Aorta (tissue), 5 donors: ENCODE measurements at regions not wholly inside any gene's neighbourhood (a gene's known extent, or its start where the extent isn't known, plus 50 kb on each side); places are given as distances from the start of the nearest gene placed in this dataset.

Experiments
- ATAC-seq: fragments of 200-7000 bp; cut with Tn5 transposase; one replicate; pipeline ENCODE4 v1.9.1; 2022; ENCODE audit warnings: moderate library complexity; ENCODE audit not compliant: low FRiP score
- DNase-seq, 2 donors: peaks; one replicate each; pipeline ENCODE4 v3.0.0-alpha.2; 2020
- H3K27ac ChIP-seq, 2 donors: one replicate each; pipeline ENCODE4 v1.5.1; 2013; ENCODE audit warnings: low read length in 2 of 2, mild to moderate bottlenecking in 2 of 2, moderate library complexity in 2 of 2, control low read depth in 1 of 2, inconsistent platforms in 1 of 2, low read depth in 1 of 2
- H3K27me3 ChIP-seq, 2 donors: one replicate each; pipeline ENCODE4 v1.6.1; 2013; ENCODE audit warnings: control low read depth in 1 of 2, low read length in 1 of 2, mild to moderate bottlenecking in 1 of 2, moderate library complexity in 1 of 2; ENCODE audit not compliant: insufficient read depth in 2 of 2, control insufficient read depth in 1 of 2
- H3K36me3 ChIP-seq, 2 donors: one replicate each; pipeline ENCODE4 v1.6.1; 2013; ENCODE audit warnings: control low read depth in 1 of 2, low read length in 1 of 2, mild to moderate bottlenecking in 1 of 2; ENCODE audit not compliant: insufficient read depth in 2 of 2, control insufficient read depth in 1 of 2
- H3K4me1 ChIP-seq, 2 donors: one replicate each; pipeline ENCODE4 v1.6.1; 2013; ENCODE audit warnings: low read length in 2 of 2, control low read depth in 1 of 2, mild to moderate bottlenecking in 1 of 2, moderate library complexity in 1 of 2; ENCODE audit not compliant: insufficient read depth in 2 of 2, control insufficient read depth in 1 of 2
- H3K4me3 ChIP-seq, 2 donors: one replicate each; pipeline ENCODE4 v1.5.1; 2013; ENCODE audit warnings: low read length in 2 of 2, control low read depth in 1 of 2, mild to moderate bottlenecking in 1 of 2
- H3K9me3 ChIP-seq: one replicate; pipeline ENCODE4 v1.6.1; 2013; ENCODE audit warnings: mild to moderate bottlenecking, low read length; ENCODE audit not compliant: control insufficient read depth
- WGBS, 2 donors: extraction: QIAGEN DNeasy Blood & Tissue Kit; methylation state at CpG; one replicate each; pipeline ENCODE4 v1.1.7; 2013; 5-methylcytosine and 5-hydroxymethylcytosine counted together
- intact Hi-C, 2 donors: fragments of 100-400 bp; cut with DNase I; formaldehyde crosslinking; loops; one replicate each; pipeline versions ENCODE4 v1.14.2 to v1.15.0; 2022
- donor health status: healthy with polysubstance abuse.
- donor health status: Bipolar disorder and iron deficiency.
- donor health status: DM: no; HTN: no; CAD: no.
- donor health status: DM: no; HTN: no; CAD: no.
- donor health status: DM: yes; HTN: yes; CAD: no.

- intact Hi-C loops: loop anchor here in 1 of 2 donors (5.0 kb wide), 1 partner anchor 355 kb away; no protein-coding TSS in a partner anchor
- DNase-seq (no peak), ATAC-seq (no peak)
- Histone ChIP-seq H3K36me3 (no peaks in the 10 kb centered on the region), H3K27me3 (no peaks in the 10 kb centered on the region), H3K4me1 (peaks cover 5% of the 10 kb centered on the region in 2 donors), H3K9me3 (no peaks in the 10 kb centered on the region), H3K4me3 (no peak overlapping the region), H3K27ac (no peak overlapping the region)
- 68 to 69% methylated on average over 7 of the region's 7 CpGs for WGBS, 2 donors
Measured at GRCh38 chr22:27111796-27112672, 454.6 kb downstream of the MIAT start.

GRCh38 chr22:27113211-27113635, 455.8 kb downstream of the MIAT start:
- DNase-seq (peak in 1 of 2 donors; percentile 88), ATAC-seq (peak; percentile 72)
- H3K27ac ChIP-seq: no peak overlapping the region
- no peaks in the 10 kb centered on the region for H3K36me3 ChIP-seq
- H3K4me1 ChIP-seq: peaks cover 2 to 3% of the 10 kb centered on the region in 2 donors
- no peaks in the 10 kb centered on the region for H3K9me3 ChIP-seq
- WGBS, 2 donors: 32 to 41% methylated on average over 4 of the region's 4 CpGs
- no peak overlapping the region for H3K4me3 ChIP-seq
- H3K27me3 ChIP-seq: no peaks in the 10 kb centered on the region
- intact Hi-C loops: loop anchor here in 1 of 2 donors (5.0 kb wide), 1 partner anchor 356 kb away; no protein-coding TSS in a partner anchor

DNA sequence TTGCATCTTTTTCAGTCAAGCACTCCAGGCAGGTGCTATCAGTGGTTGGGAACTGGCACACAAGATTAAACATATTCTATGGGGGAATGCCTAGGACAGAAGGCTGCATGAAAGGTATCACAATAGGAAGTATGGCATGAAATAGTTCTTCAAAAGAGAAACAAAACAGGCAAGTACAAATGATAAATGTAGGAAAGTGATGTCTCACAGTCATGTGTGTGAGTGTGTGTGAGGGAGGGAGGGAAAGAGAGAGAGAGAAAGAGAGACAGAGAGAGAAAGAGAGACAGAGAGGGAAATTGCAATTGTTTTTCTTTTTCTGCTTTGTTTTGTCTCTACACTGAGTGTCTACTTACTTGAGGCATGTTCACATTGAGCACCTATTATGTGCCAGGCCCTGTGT, 456.3 kb downstream of the MIAT start:
- DNase-seq (no peak), ATAC-seq (no peak)
- H3K9me3 ChIP-seq: no peaks in the 10 kb centered on the region
- H3K4me1 ChIP-seq: peaks cover 2 to 3% of the 10 kb centered on the region in 2 donors
- no peak overlapping the region for H3K27ac ChIP-seq
- no peaks in the 10 kb centered on the region for H3K36me3 ChIP-seq
- intact Hi-C loops: loop anchor here in 1 of 2 donors (5.0 kb wide), 1 partner anchor 356 kb away; no protein-coding TSS in a partner anchor
- no peak overlapping the region for H3K4me3 ChIP-seq
- H3K27me3 ChIP-seq: no peaks in the 10 kb centered on the region

DNA sequence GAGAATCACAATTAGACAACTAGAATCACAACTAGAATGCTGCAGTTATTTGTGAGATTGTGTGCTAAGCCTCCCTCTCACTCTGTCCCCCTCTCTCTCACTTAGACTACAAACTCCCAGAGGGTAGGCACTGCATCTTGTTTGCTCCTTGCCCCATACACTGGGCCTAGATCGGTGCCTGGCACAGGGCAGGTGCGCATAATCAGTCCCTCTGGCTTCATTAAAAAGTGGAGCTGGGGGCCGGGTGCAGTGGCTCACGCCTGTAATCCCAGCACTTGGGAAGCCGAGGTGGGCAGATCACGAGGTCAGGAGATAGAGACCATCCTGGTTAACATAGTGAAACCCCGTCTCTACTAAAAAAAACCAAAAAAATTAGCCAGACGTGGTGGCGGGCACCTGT, 456.8 kb downstream of the MIAT start:
- Histone ChIP-seq H3K9me3 (no peaks in the 10 kb centered on the region), H3K36me3 (no peaks in the 10 kb centered on the region), H3K4me1 (peaks cover 0 to 3% of the 10 kb centered on the region in 2 donors), H3K27me3 (no peaks in the 10 kb centered on the region), H3K27ac (no peak overlapping the region), H3K4me3 (no peak overlapping the region)
- ATAC-seq: no peak
- intact Hi-C loops: loop anchor here in 1 of 2 donors (5.0 kb wide), 1 partner anchor 357 kb away; no protein-coding TSS in a partner anchor
- WGBS, 2 donors: 97 to 99% methylated on average over 9 of the region's 9 CpGs
- no peak for DNase-seq

DNA sequence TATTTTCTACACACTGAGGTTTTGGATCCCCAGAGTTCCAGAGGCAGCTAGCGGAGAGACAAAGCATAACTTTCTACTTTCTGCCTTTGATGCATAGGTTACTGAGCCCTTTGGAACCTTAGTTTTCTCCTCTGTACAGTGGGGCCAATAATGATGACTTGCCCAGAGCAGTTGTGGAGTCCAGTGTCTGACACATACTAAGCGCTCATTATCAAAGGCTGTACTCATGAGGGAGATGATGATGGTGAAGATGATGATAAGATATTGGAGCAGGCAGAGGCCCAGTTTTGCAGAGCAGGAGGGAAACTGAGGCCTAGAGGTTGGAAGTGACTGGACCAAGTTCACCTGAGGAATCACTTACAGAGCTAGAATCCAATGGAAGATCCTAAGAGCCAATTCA, 458.0 kb downstream of the MIAT start:
- no peak overlapping the region for H3K4me3 ChIP-seq
- intact Hi-C loops: no loop called here
- ATAC-seq (no peak), DNase-seq (no peak)
- 97 to 98% methylated on average over 2 of the region's 2 CpGs for WGBS, 2 donors
- H3K9me3 ChIP-seq: peaks cover 1% of the 10 kb centered on the region
- peaks cover 0 to 3% of the 10 kb centered on the region in 2 donors for H3K4me1 ChIP-seq
- H3K27me3 ChIP-seq: no peaks in the 10 kb centered on the region
- no peaks in the 10 kb centered on the region for H3K36me3 ChIP-seq
- H3K27ac ChIP-seq: no peak overlapping the region

DNA sequence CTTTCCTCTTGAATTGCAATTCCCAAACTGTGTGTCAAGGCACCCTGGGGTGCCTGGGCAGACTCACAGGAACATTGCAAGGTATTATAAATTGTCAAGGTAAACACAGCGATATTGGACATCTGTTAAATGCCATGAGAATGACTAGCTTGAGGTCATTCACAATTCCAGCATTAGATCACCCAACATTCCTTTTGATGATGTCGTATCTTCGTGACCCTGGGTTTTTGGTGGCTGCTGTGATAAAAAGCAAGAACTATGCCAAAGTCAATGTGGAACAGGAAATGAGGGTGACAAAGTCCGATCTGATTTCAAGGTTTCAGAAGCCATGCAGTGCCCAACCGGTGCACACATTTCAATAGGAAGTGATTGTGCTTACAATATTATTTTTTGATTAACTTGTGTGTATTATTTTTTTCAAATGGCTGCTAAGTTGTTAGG, 458.4 kb downstream of the MIAT start:
- H3K9me3 ChIP-seq: peaks cover 1% of the 10 kb centered on the region
- 4% methylated on average over 5 of the region's 5 CpGs for WGBS, 2 donors
- ATAC-seq (no peak), DNase-seq (no peak)
- no peaks in the 10 kb centered on the region for H3K27me3 ChIP-seq
- no peak overlapping the region for H3K4me3 ChIP-seq
- H3K4me1 ChIP-seq: peaks cover 0 to 3% of the 10 kb centered on the region in 2 donors
- no peaks in the 10 kb centered on the region for H3K36me3 ChIP-seq
- no peak overlapping the region for H3K27ac ChIP-seq
- intact Hi-C loops: no loop called here

GRCh38 chr22:27116312-27117086, 459.1 kb downstream of the MIAT start:
- DNase-seq: no peak

GRCh38 chr22:27120036-27120435, 462.6 kb downstream of the MIAT start:
- Histone ChIP-seq H3K36me3 (no peaks in the 10 kb centered on the region), H3K27me3 (no peaks in the 10 kb centered on the region), H3K4me3 (no peak overlapping the region), H3K4me1 (peaks cover 0 to 3% of the 10 kb centered on the region in 2 donors), H3K9me3 (peaks cover 1% of the 10 kb centered on the region), H3K27ac (no peak overlapping the region)
- no peak for ATAC-seq
- no peak for DNase-seq
- intact Hi-C loops: no loop called here

More at GRCh38 chr22:27116312-27117086, 459.1 kb downstream of the MIAT start:
- peaks cover 1% of the 10 kb centered on the region for H3K9me3 ChIP-seq
- 54 to 55% methylated on average over 2 of the region's 2 CpGs for WGBS, 2 donors
- no peak overlapping the region for H3K4me3 ChIP-seq
- no peak overlapping the region for H3K27ac ChIP-seq
- no peaks in the 10 kb centered on the region for H3K27me3 ChIP-seq
- no peak for ATAC-seq
- H3K36me3 ChIP-seq: no peaks in the 10 kb centered on the region
- intact Hi-C loops: no loop called here
- peaks cover 0 to 3% of the 10 kb centered on the region in 2 donors for H3K4me1 ChIP-seq
